ENCODE measurements at regions not wholly inside any gene's neighbourhood (a gene's known extent, or its start where the extent isn't known, plus 50 kb on each side); places are given as distances from the start of the nearest gene placed in this dataset.

DNA sequence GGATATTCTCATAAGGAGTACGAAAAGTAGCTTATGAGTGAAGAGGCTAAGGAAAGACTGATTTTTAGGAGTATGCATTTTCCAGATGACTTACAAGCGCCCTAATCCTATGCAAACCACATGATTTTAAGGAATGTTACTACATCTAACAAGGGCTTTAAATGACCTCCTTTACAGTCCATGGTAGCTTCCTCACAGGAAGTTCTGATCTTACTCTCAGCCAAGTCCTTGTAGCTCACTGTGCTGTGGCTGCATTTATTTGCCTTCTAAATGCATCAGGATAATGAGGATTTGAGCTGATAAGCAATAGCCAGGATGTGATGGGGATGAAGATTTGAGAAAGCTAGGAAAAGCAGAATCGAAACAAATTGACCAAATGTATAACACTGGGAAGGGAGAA is 896.0 kb downstream of the MCTP2 start (continued):
- TF ChIP-seq POLR2AphosphoS5 (IDR thresholded peaks at IDR 0.05; ENCODE audit: low read depth): no peak
- no peak for TF ChIP-seq ZNF114 (CRISPR knock-in tag; IDR thresholded peaks at IDR 0.05)
- TF ChIP-seq, protein P1, sequence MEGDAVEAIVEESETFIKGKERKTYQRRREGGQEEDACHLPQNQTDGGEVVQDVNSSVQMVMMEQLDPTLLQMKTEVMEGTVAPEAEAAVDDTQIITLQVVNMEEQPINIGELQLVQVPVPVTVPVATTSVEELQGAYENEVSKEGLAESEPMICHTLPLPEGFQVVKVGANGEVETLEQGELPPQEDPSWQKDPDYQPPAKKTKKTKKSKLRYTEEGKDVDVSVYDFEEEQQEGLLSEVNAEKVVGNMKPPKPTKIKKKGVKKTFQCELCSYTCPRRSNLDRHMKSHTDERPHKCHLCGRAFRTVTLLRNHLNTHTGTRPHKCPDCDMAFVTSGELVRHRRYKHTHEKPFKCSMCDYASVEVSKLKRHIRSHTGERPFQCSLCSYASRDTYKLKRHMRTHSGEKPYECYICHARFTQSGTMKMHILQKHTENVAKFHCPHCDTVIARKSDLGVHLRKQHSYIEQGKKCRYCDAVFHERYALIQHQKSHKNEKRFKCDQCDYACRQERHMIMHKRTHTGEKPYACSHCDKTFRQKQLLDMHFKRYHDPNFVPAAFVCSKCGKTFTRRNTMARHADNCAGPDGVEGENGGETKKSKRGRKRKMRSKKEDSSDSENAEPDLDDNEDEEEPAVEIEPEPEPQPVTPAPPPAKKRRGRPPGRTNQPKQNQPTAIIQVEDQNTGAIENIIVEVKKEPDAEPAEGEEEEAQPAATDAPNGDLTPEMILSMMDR (conservative IDR thresholded peaks at IDR 0.05; ENCODE audit: low read depth in 2 of 2): no peak
- TF ChIP-seq, protein P2, sequence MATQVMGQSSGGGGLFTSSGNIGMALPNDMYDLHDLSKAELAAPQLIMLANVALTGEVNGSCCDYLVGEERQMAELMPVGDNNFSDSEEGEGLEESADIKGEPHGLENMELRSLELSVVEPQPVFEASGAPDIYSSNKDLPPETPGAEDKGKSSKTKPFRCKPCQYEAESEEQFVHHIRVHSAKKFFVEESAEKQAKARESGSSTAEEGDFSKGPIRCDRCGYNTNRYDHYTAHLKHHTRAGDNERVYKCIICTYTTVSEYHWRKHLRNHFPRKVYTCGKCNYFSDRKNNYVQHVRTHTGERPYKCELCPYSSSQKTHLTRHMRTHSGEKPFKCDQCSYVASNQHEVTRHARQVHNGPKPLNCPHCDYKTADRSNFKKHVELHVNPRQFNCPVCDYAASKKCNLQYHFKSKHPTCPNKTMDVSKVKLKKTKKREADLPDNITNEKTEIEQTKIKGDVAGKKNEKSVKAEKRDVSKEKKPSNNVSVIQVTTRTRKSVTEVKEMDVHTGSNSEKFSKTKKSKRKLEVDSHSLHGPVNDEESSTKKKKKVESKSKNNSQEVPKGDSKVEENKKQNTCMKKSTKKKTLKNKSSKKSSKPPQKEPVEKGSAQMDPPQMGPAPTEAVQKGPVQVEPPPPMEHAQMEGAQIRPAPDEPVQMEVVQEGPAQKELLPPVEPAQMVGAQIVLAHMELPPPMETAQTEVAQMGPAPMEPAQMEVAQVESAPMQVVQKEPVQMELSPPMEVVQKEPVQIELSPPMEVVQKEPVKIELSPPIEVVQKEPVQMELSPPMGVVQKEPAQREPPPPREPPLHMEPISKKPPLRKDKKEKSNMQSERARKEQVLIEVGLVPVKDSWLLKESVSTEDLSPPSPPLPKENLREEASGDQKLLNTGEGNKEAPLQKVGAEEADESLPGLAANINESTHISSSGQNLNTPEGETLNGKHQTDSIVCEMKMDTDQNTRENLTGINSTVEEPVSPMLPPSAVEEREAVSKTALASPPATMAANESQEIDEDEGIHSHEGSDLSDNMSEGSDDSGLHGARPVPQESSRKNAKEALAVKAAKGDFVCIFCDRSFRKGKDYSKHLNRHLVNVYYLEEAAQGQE (IDR thresholded peaks at IDR 0.05; ENCODE audit: unreplicated experiment): no peak
- TF ChIP-seq, protein P3, sequence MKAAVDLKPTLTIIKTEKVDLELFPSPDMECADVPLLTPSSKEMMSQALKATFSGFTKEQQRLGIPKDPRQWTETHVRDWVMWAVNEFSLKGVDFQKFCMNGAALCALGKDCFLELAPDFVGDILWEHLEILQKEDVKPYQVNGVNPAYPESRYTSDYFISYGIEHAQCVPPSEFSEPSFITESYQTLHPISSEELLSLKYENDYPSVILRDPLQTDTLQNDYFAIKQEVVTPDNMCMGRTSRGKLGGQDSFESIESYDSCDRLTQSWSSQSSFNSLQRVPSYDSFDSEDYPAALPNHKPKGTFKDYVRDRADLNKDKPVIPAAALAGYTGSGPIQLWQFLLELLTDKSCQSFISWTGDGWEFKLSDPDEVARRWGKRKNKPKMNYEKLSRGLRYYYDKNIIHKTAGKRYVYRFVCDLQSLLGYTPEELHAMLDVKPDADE (IDR thresholded peaks at IDR 0.05): no peak
- TF ChIP-seq ZNF331 (CRISPR knock-in tag; IDR thresholded peaks at IDR 0.05; ENCODE audit: low read depth): no peak

DNA sequence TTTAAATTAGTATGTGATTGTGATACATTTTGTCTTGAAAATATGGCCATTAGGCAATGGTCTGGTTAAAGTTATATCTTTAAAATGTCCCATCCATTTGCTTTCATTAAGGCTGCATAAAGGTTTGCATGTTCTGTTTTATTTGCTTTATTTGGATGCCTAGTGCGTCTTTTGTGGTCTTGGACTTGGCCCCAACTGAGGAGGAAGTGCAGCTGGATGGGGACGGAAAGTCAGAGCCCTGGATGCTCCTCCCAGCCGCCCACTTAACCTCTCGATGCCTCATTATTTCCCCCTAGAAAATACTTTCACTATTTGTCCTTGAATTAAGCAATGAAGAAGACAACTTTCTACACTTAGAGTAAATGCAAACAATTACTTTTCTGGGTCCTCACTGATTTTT is 898.2 kb downstream of the MCTP2 start:
- peaks cover 9% of the 10 kb centered on the region for H3K4me1 ChIP-seq (ENCODE audit: insufficient read depth)
- H3K36me3 ChIP-seq (ENCODE audit: insufficient read depth): no peaks in the 10 kb centered on the region
- Mint-ChIP-seq H3K9me3 (no peaks in the 10 kb centered on the region), H3K4me3 (no peak overlapping the region), H3K4me1 (peaks cover 14% of the 10 kb centered on the region), H3K36me3 (ENCODE audit: low read depth) (no peaks in the 10 kb centered on the region), H3K27me3 (ENCODE audit: insufficient read depth, low read depth, poor library complexity) (peaks cover 1% of the 10 kb centered on the region), H3K27ac (no peak overlapping the region)
- H3K27ac ChIP-seq (ENCODE audit: low read depth): no peak overlapping the region
- H3K79me2 ChIP-seq (replicated peaks; ENCODE audit: insufficient read depth): no peaks in the 10 kb centered on the region
- H3F3A ChIP-seq (replicated peaks; ENCODE audit: low read depth): no peaks in the 10 kb centered on the region
- H3K27me3 ChIP-seq (ENCODE audit: insufficient read depth): no peaks in the 10 kb centered on the region
- H3K9me2 ChIP-seq (ENCODE audit: insufficient read depth): no peaks in the 10 kb centered on the region
- H3K4me3 ChIP-seq: no peak overlapping the region
- peak overlapping the region; percentile 60; the same call in 1 of the 2 replicates for H3K4me2 ChIP-seq
- no peak overlapping the region for H2AFZ ChIP-seq
- no peaks in the 10 kb centered on the region for H4K20me1 ChIP-seq (replicated peaks; ENCODE audit: insufficient read depth)
- ATAC-seq (no peak), DNase-seq (ENCODE audit: low spot score) (no peak)
- TF ChIP-seq, protein P4, sequence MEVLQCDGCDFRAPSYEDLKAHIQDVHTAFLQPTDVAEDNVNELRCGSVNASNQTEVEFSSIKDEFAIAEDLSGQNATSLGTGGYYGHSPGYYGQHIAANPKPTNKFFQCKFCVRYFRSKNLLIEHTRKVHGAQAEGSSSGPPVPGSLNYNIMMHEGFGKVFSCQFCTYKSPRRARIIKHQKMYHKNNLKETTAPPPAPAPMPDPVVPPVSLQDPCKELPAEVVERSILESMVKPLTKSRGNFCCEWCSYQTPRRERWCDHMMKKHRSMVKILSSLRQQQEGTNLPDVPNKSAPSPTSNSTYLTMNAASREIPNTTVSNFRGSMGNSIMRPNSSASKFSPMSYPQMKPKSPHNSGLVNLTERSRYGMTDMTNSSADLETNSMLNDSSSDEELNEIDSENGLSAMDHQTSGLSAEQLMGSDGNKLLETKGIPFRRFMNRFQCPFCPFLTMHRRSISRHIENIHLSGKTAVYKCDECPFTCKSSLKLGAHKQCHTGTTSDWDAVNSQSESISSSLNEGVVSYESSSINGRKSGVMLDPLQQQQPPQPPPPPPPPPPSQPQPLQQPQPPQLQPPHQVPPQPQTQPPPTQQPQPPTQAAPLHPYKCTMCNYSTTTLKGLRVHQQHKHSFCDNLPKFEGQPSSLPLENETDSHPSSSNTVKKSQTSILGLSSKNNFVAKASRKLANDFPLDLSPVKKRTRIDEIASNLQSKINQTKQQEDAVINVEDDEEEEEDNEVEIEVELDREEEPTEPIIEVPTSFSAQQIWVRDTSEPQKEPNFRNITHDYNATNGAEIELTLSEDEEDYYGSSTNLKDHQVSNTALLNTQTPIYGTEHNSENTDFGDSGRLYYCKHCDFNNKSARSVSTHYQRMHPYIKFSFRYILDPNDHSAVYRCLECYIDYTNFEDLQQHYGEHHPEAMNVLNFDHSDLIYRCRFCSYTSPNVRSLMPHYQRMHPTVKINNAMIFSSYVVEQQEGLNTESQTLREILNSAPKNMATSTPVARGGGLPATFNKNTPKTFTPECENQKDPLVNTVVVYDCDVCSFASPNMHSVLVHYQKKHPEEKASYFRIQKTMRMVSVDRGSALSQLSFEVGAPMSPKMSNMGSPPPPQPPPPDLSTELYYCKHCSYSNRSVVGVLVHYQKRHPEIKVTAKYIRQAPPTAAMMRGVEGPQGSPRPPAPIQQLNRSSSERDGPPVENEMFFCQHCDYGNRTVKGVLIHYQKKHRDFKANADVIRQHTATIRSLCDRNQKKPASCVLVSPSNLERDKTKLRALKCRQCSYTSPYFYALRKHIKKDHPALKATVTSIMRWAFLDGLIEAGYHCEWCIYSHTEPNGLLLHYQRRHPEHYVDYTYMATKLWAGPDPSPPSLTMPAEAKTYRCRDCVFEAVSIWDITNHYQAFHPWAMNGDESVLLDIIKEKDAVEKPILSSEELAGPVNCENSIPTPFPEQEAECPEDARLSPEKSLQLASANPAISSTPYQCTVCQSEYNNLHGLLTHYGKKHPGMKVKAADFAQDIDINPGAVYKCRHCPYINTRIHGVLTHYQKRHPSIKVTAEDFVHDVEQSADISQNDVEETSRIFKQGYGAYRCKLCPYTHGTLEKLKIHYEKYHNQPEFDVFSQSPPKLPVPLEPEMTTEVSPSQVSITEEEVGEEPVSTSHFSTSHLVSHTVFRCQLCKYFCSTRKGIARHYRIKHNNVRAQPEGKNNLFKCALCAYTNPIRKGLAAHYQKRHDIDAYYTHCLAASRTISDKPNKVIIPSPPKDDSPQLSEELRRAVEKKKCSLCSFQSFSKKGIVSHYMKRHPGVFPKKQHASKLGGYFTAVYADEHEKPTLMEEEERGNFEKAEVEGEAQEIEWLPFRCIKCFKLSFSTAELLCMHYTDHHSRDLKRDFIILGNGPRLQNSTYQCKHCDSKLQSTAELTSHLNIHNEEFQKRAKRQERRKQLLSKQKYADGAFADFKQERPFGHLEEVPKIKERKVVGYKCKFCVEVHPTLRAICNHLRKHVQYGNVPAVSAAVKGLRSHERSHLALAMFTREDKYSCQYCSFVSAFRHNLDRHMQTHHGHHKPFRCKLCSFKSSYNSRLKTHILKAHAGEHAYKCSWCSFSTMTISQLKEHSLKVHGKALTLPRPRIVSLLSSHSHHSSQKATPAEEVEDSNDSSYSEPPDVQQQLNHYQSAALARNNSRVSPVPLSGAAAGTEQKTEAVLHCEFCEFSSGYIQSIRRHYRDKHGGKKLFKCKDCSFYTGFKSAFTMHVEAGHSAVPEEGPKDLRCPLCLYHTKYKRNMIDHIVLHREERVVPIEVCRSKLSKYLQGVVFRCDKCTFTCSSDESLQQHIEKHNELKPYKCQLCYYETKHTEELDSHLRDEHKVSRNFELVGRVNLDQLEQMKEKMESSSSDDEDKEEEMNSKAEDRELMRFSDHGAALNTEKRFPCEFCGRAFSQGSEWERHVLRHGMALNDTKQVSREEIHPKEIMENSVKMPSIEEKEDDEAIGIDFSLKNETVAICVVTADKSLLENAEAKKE (CRISPR knock-in tag; IDR thresholded peaks at IDR 0.05): no peak
- TF ChIP-seq CREB1 (CRISPR knock-in tag; IDR thresholded peaks at IDR 0.05; ENCODE audit: low read depth): no peak
- no peak for TF ChIP-seq POLR2AphosphoS5 (IDR thresholded peaks at IDR 0.05; ENCODE audit: low read depth)
- no peak for TF ChIP-seq EZH2phosphoT487 (IDR thresholded peaks at IDR 0.05; ENCODE audit: unreplicated experiment)
- no peak for TF ChIP-seq STAT1 (IDR thresholded peaks at IDR 0.05; ENCODE audit: unreplicated experiment)
- TF ChIP-seq JUNB (IDR thresholded peaks at IDR 0.05; ENCODE audit: unreplicated experiment): no peak
- no peak for TF ChIP-seq ZNF331 (CRISPR knock-in tag; IDR thresholded peaks at IDR 0.05; ENCODE audit: low read depth)
- TF ChIP-seq ZNF114 (CRISPR knock-in tag; IDR thresholded peaks at IDR 0.05): no peak
- no peak for TF ChIP-seq EZH2 (IDR thresholded peaks at IDR 0.05; ENCODE audit: low read depth, unreplicated experiment)
